SK-N-SH (cell line): ENCODE measurements at regions not wholly inside any gene's neighbourhood (a gene's known extent, or its start where the extent isn't known, plus 50 kb on each side); places are given as distances from the start of the nearest gene placed in this dataset.

ENCODE experiments used
- CTCF ChIA-PET: fragments of 300-600, 350-600 bp; formaldehyde crosslinking; extraction: SDS; loops from one replicate; lab custom pipeline; 2021; lab: Yijun Ruan, JAX
- POLR2A ChIA-PET: fragments of 350-600 bp; sonication (Branson Sonifier 250); formaldehyde crosslinking; extraction: SDS; loops from one replicate; lab custom pipeline; 2020; ENCODE audit warnings: antibody characterized with exemption, inconsistent platforms; lab: Yijun Ruan, JAX
- DNase-seq: peaks from one replicate; pipeline ENCODE4 v3.0.0; 2012
- H2AFZ ChIP-seq: fragments of 200-600 bp; sonication (generic); 2 replicates; pipeline ENCODE4 v1.8.1; 2016; ENCODE audit warnings: antibody characterized with exemption, mild to moderate bottlenecking, low read depth
- H3F3A ChIP-seq: fragments of 200-600 bp; sonication (generic); replicated peaks from 2 replicates; pipeline ENCODE3; 2016; ENCODE audit warnings: antibody characterized with exemption, mild to moderate bottlenecking; ENCODE audit not compliant: insufficient read depth
- H3K27ac ChIP-seq, 2 experiments: fragments of 200-500 bp in 1 of 2; fragments of 200-600 bp in 1 of 2; sonication (Bioruptor generic) in 1 of 2; sonication (generic), shearing (Covaris generic) in 1 of 2; 2 replicates each; pipeline versions ENCODE4 v1.5.1 to v1.6.1; 2014 to 2016; ENCODE audit warnings: low read depth in 2 of 2, inconsistent platforms in 1 of 2, low read length in 1 of 2, mild to moderate bottlenecking in 1 of 2, mixed read lengths in 1 of 2
- H3K27me3 ChIP-seq: fragments of 200-600 bp; sonication (generic), shearing (Covaris generic); 2 replicates; pipeline ENCODE4 v1.6.1; 2016; ENCODE audit warnings: mixed run types; ENCODE audit not compliant: insufficient read depth
- H3K36me3 ChIP-seq, 2 experiments: fragments of 200-500 bp in 1 of 2; fragments of 200-600 bp in 1 of 2; sonication (Bioruptor generic) in 1 of 2; sonication (generic) in 1 of 2; replicated peaks in 1 of 2; 2 replicates each; pipeline versions ENCODE3 to v1.5.1; 2014 to 2016; ENCODE audit warnings: low read length in 1 of 2, mild to moderate bottlenecking in 1 of 2; ENCODE audit not compliant: insufficient read depth in 2 of 2, control insufficient read depth in 1 of 2
- H3K4me1 ChIP-seq, 2 experiments: fragments of 200-500 bp in 1 of 2; fragments of 200-600 bp in 1 of 2; sonication (Bioruptor generic) in 1 of 2; sonication (generic), shearing (Covaris generic) in 1 of 2; 2 replicates each; pipeline versions ENCODE4 v1.5.1 to v1.6.1; 2014 to 2016; ENCODE audit warnings: low read depth in 1 of 2, low read length in 1 of 2, mixed run types in 1 of 2; ENCODE audit not compliant: insufficient read depth in 2 of 2, control insufficient read depth in 1 of 2
- H3K4me2 ChIP-seq: fragments of 200-600 bp; sonication (generic), shearing (Covaris generic); 2 replicates; pipeline ENCODE4 v1.6.1; 2017; ENCODE audit warnings: mixed run types
- H3K4me3 ChIP-seq, 2 experiments: fragments of 200-500 bp in 1 of 2; fragments of 200-600 bp in 1 of 2; sonication (Bioruptor generic) in 1 of 2; sonication (generic), shearing (Covaris generic) in 1 of 2; 2 replicates each; pipeline versions ENCODE4 v1.5.1 to v1.8.1; 2014 to 2016; ENCODE audit warnings: low read depth in 2 of 2, inconsistent platforms in 1 of 2, low read length in 1 of 2, mild to moderate bottlenecking in 1 of 2, mixed read lengths in 1 of 2, moderate library complexity in 1 of 2
- H3K79me2 ChIP-seq: fragments of 200-600 bp; sonication (generic); 2 replicates; pipeline ENCODE4 v1.8.1; 2017; ENCODE audit warnings: mild to moderate bottlenecking; ENCODE audit not compliant: insufficient read depth
- H3K9ac ChIP-seq: fragments of 200-600 bp; sonication (generic); 2 replicates; pipeline ENCODE4 v1.6.1; 2017; ENCODE audit warnings: mixed run types
- H3K9me2 ChIP-seq: fragments of 200-600 bp; sonication (generic); 2 replicates; pipeline ENCODE4 v1.6.1; 2017; ENCODE audit warnings: mixed run types
- H3K9me3 ChIP-seq: fragments of 200-600 bp; sonication (generic); 2 replicates; pipeline ENCODE4 v1.6.1; 2017; ENCODE audit warnings: mixed run types, mild to moderate bottlenecking, moderate library complexity
- H4K20me1 ChIP-seq: fragments of 200-600 bp; sonication (generic); 2 replicates; pipeline ENCODE4 v1.6.1; 2017; ENCODE audit warnings: mild to moderate bottlenecking, mixed run types; ENCODE audit not compliant: insufficient read depth
- CHD2 ChIP-seq: fragments of 150-350 bp; IDR thresholded peaks from 2 replicates; pipeline ENCODE4 v1.6.1; 2018; ENCODE audit warnings: low read length; ENCODE audit not compliant: partially characterized antibody
- FOSL2 ChIP-seq: IDR thresholded peaks from 2 replicates; pipeline ENCODE4 v1.4.0; 2012; ENCODE audit warnings: low read depth, mild to moderate bottlenecking, moderate library complexity, borderline replicate concordance
- FOXJ3 ChIP-seq: sonication (generic); formaldehyde crosslinking; IDR thresholded peaks from 2 replicates; pipeline ENCODE4 v1.5.1; 2020; ENCODE audit warnings: mild to moderate bottlenecking, missing genetic modification reagents
- FOXM1 ChIP-seq: IDR thresholded peaks from 2 replicates; pipeline ENCODE4 v1.4.0; 2012; ENCODE audit warnings: low read depth, mild to moderate bottlenecking
- GABPA ChIP-seq: IDR thresholded peaks from 2 replicates; pipeline ENCODE4 v1.4.0; 2012; ENCODE audit warnings: low read depth, mild to moderate bottlenecking
- GATA2 ChIP-seq: sonication (generic); formaldehyde crosslinking; IDR thresholded peaks from 2 replicates; pipeline ENCODE4 v1.5.0; 2020; ENCODE audit warnings: mild to moderate bottlenecking, missing genetic modification reagents
- JUND ChIP-seq: IDR thresholded peaks from 2 replicates; pipeline ENCODE4 v1.4.0; 2012
- MAX ChIP-seq: IDR thresholded peaks from 2 replicates; pipeline ENCODE4 v1.4.0; 2012; ENCODE audit warnings: low read depth
- MXI1 ChIP-seq: IDR thresholded peaks from 2 replicates; pipeline ENCODE4 v1.6.1; 2012; ENCODE audit warnings: mild to moderate bottlenecking, low read depth, low read length, improper control_type of control experiment
- NFIC ChIP-seq: IDR thresholded peaks from 2 replicates; pipeline ENCODE4 v1.4.0; 2012; ENCODE audit warnings: borderline replicate concordance
- NRF1 ChIP-seq: IDR thresholded peaks from 2 replicates; pipeline ENCODE4 v1.6.1; 2012; ENCODE audit warnings: low read depth, mild to moderate bottlenecking, low read length
- PBX3 ChIP-seq: IDR thresholded peaks from 2 replicates; pipeline ENCODE4; 2012
- POLR2AphosphoS5 ChIP-seq: IDR thresholded peaks from 2 replicates; pipeline ENCODE4 v1.6.1; 2012; ENCODE audit warnings: low read depth, low read length
- RAD21 ChIP-seq: IDR thresholded peaks from 2 replicates; pipeline ENCODE4 v1.6.1; 2012; ENCODE audit warnings: mild to moderate bottlenecking, low read length
- RCOR1 ChIP-seq: fragments of 150-350 bp; IDR thresholded peaks from 2 replicates; pipeline ENCODE4 v1.6.1; 2017; ENCODE audit warnings: antibody characterized with exemption, low read length
- RFX5 ChIP-seq: IDR thresholded peaks from 2 replicates; pipeline ENCODE4 v1.6.1; 2012; ENCODE audit warnings: mild to moderate bottlenecking, improper control_type of control experiment, low read length
- RXRA ChIP-seq: IDR thresholded peaks from 2 replicates; pipeline ENCODE4 v1.4.0; 2012; ENCODE audit warnings: low read depth, mild to moderate bottlenecking, borderline replicate concordance
- SIN3A ChIP-seq: IDR thresholded peaks from 2 replicates; pipeline ENCODE4 v1.6.1; 2012; ENCODE audit warnings: low read depth, mild to moderate bottlenecking, low read length, moderate library complexity, borderline replicate concordance
- TEAD4 ChIP-seq: IDR thresholded peaks from 2 replicates; pipeline ENCODE4 v1.4.0; 2012; ENCODE audit warnings: mild to moderate bottlenecking, borderline replicate concordance; ENCODE audit not compliant: insufficient read depth
- ZBTB33 ChIP-seq: IDR thresholded peaks from 2 replicates; pipeline ENCODE4 v1.4.0; 2012; ENCODE audit warnings: low read depth, borderline replicate concordance
- WGBS: methylation state at CpG from one replicate; pipeline ENCODE4 v1.1.6; 2017; ENCODE audit warnings: low lambda C conversion rate; 5-methylcytosine and 5-hydroxymethylcytosine counted together
- TF ChIP-seq, protein P1 (sequence below): fragments of 200-600 bp; sonication (generic); IDR thresholded peaks from 2 replicates; pipeline ENCODE4 v1.6.1; 2017; ENCODE audit warnings: antibody characterized with exemption, mild to moderate bottlenecking, moderate library complexity
- TF ChIP-seq, protein P2 (sequence below): fragments of 150-350 bp; IDR thresholded peaks from 2 replicates; pipeline ENCODE4 v1.6.1; 2017; ENCODE audit warnings: antibody characterized with exemption, low read length, low read depth, borderline replicate concordance

GRCh38 chr12:114054982-114055381 is 88.9 kb upstream of the RBM19 start:
- TF ChIP-seq JUND (no peak), RCOR1 (no peak), TEAD4 (no peak), RAD21 (no peak), MAX (no peak), CHD2 (no peak), FOXM1 (no peak), SIN3A (no peak), FOSL2 (no peak), NFIC (no peak), NRF1 (no peak), MXI1 (no peak)
- POLR2A ChIA-PET, result no interaction called here
- Histone ChIP-seq H3K27ac (no peak overlapping the region), H3F3A (no peaks in the 10 kb centered on the region), H3K4me1 (no peaks in the 10 kb centered on the region), H2AFZ (no peak overlapping the region), H4K20me1 (no peaks in the 10 kb centered on the region), H3K9ac (no peak overlapping the region), H3K4me3 (no peak overlapping the region), H3K9me3 (no peaks in the 10 kb centered on the region), H3K4me2 (no peak overlapping the region), H3K27me3 (no peaks in the 10 kb centered on the region; the same call in 1 of the 2 replicates), H3K36me3 (no peaks in the 10 kb centered on the region), H3K9me2 (no peaks in the 10 kb centered on the region), H3K79me2 (no peaks in the 10 kb centered on the region)
- CTCF ChIA-PET, result no interaction called here
- 10% methylated on average over 7 of the region's 7 CpGs for WGBS
- no peak for DNase-seq

DNA sequence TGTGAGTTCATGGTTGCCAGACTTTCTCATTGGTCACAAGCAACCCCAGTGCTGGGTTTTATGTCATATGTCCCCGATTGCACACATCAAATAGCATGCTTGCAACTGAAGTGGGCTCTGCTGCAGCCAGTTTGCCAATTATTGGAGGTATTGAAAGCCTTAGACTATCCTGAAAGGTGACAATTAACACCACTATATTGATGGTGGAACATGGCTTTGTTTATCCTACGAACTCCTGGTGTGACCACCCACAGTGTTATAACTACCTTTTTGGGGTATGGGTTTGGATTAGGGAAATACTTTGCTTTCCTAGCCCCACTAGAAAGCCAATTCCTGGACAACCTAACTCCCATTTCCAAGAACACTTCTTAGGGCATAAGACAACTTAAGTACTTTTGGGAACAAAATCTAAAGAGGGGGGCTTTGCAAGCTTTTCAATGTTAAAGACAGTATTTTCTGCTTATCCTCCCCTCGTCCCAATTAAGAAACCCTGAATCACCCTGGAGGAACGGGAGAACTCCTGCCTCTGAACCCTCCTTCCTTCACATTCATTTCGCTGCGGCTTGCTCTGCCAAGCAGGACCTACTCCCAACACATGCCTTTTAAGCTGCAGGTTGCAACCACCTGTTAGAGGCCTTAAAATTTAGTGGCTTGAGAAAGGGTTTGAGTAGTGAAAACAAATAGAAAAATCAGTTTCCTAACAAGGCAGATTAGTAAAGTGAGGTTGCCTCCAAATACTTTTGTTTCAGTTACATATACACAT is 80.3 kb upstream of the RBM19 start:
- H3K27me3 ChIP-seq, result no peaks in the 10 kb centered on the region
- H3K9me2 ChIP-seq, result no peaks in the 10 kb centered on the region
- H3K36me3 ChIP-seq, result no peaks in the 10 kb centered on the region
- no peaks in the 10 kb centered on the region for H3F3A ChIP-seq
- POLR2A ChIA-PET, result no interaction called here
- no peaks in the 10 kb centered on the region for H4K20me1 ChIP-seq
- H3K27ac ChIP-seq, result no peak overlapping the region
- no peak overlapping the region for H3K4me3 ChIP-seq
- no peaks in the 10 kb centered on the region for H3K79me2 ChIP-seq
- no peaks in the 10 kb centered on the region for H3K4me1 ChIP-seq
- no peak overlapping the region for H3K4me2 ChIP-seq
- no peaks in the 10 kb centered on the region for H3K9me3 ChIP-seq
- CTCF ChIA-PET, result no interaction called here
- WGBS, result 6% methylated on average over 6 of the region's 6 CpGs
- no peak for DNase-seq
- H3K9ac ChIP-seq, result no peak overlapping the region
- no peak overlapping the region for H2AFZ ChIP-seq
- TF ChIP-seq POLR2AphosphoS5, result no peak
- no peak for TF ChIP-seq RXRA
- TF ChIP-seq, protein P1, sequence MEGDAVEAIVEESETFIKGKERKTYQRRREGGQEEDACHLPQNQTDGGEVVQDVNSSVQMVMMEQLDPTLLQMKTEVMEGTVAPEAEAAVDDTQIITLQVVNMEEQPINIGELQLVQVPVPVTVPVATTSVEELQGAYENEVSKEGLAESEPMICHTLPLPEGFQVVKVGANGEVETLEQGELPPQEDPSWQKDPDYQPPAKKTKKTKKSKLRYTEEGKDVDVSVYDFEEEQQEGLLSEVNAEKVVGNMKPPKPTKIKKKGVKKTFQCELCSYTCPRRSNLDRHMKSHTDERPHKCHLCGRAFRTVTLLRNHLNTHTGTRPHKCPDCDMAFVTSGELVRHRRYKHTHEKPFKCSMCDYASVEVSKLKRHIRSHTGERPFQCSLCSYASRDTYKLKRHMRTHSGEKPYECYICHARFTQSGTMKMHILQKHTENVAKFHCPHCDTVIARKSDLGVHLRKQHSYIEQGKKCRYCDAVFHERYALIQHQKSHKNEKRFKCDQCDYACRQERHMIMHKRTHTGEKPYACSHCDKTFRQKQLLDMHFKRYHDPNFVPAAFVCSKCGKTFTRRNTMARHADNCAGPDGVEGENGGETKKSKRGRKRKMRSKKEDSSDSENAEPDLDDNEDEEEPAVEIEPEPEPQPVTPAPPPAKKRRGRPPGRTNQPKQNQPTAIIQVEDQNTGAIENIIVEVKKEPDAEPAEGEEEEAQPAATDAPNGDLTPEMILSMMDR, result no peak
- TF ChIP-seq PBX3, result no peak
- TF ChIP-seq GABPA, result no peak
- no peak for TF ChIP-seq NFIC
- TF ChIP-seq GATA2 (CRISPR knock-in tag), result no peak
- TF ChIP-seq RFX5, result no peak
- TF ChIP-seq SIN3A, result no peak
- no peak for TF ChIP-seq ZBTB33
- TF ChIP-seq, protein P2, sequence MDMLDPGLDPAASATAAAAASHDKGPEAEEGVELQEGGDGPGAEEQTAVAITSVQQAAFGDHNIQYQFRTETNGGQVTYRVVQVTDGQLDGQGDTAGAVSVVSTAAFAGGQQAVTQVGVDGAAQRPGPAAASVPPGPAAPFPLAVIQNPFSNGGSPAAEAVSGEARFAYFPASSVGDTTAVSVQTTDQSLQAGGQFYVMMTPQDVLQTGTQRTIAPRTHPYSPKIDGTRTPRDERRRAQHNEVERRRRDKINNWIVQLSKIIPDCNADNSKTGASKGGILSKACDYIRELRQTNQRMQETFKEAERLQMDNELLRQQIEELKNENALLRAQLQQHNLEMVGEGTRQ, result no peak
- no peak for TF ChIP-seq CHD2
- TF ChIP-seq NRF1, result no peak
- TF ChIP-seq JUND, result no peak
- TF ChIP-seq FOXJ3 (CRISPR knock-in tag), result no peak
